ENCODE measurements at regions not wholly inside any gene's neighbourhood (a gene's known extent, or its start where the extent isn't known, plus 50 kb on each side); places are given as distances from the start of the nearest gene placed in this dataset.

GRCh38 chr3:40717471-40717870, 192.7 kb downstream of the ZNF621 start:
- no peak for TF ChIP-seq POLR2AphosphoS5 (IDR thresholded peaks at IDR 0.05)
- no peak for TF ChIP-seq CTCF (IDR thresholded peaks at IDR 0.05)
- no peak for TF ChIP-seq POLR2A (IDR thresholded peaks at IDR 0.05; ENCODE audit: low read depth)
- no peak for TF ChIP-seq EP300 (IDR thresholded peaks at IDR 0.05)
